ENCODE measurements at regions not wholly inside any gene's neighbourhood (a gene's known extent, or its start where the extent isn't known, plus 50 kb on each side); places are given as distances from the start of the nearest gene placed in this dataset.
A peak's percentile ranks its signal among the peaks of the same experiment; 100 is the strongest.
"Not testable (repeated sequence)": the region's sequence is repeated elsewhere in the genome, so short reads cannot be mapped to it uniquely, and the experiment has no call there.

DNA sequence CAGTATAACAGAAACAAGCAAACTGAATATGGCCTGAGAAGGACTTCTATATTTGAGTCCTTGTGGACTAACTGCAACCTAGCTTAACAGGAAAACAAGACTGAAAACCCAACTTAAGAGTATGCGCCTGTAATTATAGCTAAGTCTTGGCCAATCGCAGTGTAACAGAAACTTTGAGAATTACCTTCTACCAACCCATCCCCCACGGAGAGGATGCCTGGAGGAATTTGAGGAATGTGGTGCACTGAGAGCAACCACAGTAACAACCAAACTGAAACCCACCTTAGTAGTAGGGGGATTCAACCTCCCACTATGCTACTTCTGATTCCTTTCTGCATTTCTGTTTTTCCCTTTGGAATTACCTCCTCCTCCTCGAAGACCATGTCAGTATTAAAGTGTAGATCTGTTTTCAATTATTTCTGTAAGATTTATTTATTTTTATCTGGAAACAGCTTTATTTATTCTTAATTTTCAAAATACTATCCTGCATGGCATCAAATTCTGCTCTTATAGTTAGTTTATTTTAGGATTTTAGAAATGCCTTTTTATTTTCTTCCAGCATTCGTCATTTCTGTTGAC is 393.6 kb downstream of the KCNA4 start:
- no peak for DNase-seq (ENCODE audit: low read depth)

DNA sequence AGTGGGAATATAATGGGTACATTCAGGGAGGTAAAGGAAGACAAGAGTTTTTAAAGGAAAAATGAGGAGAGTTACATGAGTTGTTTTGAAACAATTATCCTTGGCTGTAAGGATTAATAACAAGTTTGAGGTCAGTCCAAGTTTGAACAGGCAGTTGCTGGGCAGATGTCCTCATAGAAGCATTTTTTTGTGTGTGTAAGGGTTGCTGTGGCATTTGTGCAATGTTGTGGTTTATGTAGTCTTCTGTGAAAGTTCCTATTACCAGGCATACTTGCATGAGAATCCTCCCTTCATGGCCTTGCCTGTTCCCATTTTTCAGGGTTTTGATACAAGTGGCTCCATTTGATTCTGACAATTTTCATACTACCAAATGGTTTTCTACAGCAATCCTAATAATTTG is 400.2 kb downstream of the KCNA4 start:
- DNase-seq (ENCODE audit: low read depth): no peak

DNA sequence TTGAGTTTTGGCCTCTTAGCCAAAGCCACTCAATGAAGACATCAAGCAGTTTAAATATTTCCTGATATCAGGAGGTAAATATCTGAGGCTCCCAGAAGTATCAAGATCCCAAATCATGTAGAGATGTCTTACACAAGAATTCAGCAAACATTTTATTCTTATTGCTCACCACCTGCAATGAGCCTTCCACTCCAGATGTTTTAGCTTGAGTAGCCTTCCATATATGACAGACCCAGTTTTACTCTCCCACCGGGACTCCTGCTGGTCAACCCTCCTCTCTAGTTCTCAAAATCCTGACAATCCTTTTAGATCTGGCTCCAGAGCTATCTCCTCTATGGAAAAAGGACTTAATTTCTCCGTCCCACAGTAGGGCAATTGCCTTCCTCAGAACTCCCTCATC is 404.4 kb downstream of the KCNA4 start:
- DNase-seq (ENCODE audit: low read depth): no peak

DNA sequence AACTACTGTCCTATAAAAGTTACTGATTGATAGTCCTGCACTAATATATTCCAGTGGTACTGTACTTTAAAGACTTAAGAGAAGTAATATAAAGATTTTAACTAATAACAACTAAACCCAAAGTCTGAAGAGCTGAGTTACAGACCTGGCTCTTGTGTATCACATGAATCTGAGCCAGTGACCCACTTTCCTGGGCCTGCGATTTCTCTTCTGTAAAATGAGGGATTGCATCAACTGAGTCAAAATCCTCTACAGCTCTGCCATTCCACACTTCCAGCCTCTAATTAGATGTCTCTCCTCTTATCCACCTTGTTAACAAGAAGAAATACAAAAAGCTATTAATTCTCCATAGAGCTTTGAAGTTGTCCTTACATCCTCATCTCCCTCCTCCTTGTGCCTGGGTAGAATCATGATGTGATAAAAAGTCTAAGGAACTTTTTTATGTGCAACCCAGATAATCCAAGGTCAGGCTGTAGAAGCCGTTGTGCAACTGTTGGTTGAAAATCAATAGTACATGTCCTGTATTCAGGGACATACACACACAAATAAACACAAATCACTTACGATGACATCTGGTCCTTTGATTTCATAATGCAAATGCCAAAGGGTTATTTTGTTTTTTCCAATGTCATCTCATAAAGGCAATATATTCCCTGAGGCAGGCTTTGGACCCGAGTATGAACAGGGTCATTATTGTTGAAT is 410.3 kb downstream of the KCNA4 start:
- no peak for DNase-seq (ENCODE audit: low read depth)

DNA sequence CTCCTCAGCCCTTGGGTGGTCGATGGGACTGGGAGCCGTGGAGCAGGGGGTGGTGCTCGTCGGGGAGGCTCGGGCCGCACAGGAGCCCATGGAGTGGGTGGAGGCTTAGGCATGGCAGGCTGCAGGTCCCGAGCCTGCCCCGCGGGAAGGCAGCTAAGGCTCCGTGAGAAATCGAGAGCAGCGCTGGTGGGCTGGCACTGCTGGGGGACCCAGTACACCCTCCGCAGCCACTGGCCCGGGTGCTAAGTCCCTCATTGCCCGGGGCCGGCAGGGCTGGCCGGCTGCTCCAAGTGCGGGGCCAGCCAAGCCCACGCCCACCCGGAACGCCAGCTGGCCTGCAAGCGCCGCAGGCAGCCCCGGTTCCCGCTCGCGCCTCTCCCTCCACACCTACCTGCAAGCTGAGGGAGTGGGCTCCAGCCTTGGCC is 416.7 kb downstream of the KCNA4 start:
- not testable (repeated sequence) for DNase-seq (ENCODE audit: low read depth)

DNA sequence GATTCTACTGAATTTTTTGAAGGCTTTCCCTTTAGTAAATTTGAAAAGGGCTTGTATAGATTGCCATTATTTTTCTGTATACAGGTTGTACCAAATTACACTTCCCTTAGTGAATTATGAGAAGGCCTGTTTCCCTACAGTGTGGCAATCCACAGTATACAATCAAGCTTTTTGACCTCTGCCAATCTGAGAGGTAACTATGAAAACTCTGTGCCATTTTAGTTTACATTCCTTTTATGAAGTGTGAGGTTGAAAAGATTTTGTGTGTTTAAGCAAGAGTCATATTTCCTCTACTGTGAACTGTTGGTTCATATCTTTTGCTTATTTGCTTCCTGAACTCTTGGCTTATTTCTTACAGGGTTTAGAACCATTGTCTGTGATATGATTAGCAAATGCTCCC is 432.5 kb downstream of the KCNA4 start:
- DNase-seq (ENCODE audit: low read depth): no peak

DNA sequence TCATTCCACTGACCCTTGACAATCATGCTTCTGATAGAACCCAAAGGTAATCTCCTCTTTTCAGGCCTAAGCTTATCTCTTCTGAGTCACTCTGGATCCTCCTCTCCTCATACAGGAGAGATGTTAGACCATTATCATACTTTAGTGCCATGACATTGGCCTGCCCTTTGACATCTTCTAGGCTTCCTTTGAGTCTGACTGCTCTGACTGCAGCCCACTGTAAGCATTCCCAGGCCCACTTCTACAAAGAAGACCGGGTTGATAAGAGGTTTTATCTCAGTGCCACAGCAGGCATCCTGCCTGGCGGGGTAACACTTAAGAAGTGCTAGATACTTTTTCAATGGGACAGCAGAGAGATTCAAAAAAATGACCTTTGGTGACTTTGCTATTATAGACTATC is 438.0 kb downstream of the KCNA4 start:
- DNase-seq (ENCODE audit: low read depth): no peak

DNA sequence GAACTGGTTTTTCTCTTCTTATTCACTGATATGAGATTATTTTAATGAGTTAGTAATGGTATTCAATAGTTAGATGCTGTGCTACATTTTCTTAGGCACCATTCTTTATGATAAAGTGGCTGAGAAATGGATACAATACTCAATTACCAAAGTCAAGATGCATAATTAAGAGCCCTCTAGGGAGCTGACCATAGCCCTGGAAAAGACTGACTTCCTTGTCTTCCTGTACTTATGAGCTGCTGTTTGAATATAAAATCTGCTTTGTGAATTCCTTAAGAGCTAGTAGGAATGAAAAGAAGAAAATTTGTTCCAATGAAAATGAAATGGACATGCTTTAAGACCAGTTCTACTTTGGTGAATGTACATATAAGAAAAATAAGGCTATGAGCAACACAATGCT is 452.3 kb downstream of the KCNA4 start:
- no peak for DNase-seq (ENCODE audit: low read depth)

DNA sequence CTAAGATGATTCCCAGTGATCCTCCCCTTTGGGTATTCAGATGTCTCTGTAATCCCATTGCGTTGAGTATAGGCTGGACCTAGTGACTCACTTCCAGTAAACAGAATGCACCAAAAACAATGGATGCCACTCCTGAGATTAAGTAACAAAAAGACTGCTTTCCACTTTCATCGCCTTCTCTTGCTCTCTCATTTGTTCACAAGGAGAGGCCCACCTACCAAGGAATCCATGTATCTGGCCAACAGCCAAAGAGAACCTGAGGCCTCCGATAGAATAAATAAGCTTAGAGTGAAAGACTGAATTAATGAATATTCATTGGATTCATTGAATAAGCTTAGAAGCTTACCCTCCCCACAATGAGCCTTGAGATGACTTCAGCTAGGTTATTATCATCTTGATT is 454.6 kb downstream of the KCNA4 start:
- DNase-seq (ENCODE audit: low read depth): no peak

DNA sequence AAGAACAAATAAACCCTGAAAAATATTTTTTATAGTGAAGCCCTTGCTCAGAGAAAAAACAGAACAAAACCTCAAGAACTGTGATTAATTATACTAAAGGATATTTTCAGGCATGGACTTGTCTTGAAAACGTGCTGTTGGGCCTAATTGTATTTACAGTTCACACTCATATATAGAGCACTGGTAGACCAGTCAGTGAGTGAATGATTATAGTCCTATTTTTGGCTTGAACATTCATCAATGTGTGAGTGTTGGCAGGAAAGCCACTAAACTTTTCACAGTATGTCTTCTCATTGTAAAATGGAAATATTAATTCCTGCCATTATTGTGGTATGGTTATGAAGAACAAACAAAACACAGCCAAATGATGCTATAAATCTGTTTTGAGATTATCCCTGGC is 462.8 kb downstream of the KCNA4 start:
- DNase-seq (ENCODE audit: low read depth): no peak

DNA sequence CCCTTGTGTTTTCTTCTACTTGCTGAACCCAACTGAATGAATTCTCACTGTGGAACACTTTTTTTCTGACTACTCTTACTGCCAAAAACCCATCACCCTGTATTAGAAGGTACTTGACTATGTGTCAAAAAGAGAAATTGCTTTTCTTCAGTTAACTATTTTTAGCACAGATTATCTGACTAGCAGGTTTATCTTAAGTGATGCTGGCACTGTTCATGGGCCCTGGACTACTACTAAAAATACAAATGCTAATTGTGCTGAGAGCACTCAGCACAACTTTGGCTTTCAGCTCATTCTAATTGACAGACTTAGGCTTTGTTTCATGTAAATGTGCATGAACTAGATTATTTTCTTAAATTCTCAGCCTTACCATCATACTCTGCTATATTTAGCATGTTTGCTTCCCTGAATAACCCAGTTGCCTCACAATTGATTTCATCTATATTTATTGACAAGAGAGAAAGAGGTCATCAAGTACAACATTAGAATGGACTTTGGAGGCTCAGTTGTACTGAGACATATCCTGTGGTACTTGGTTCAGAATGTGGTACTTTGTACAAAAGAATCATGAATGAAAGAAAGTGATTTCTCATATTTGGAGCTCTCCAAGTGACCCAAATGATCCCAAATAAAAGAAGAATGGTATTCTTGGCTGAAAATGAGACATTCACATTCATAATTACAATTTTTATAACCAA is 478.3 kb downstream of the KCNA4 start:
- DNase-seq (ENCODE audit: low read depth): no peak

DNA sequence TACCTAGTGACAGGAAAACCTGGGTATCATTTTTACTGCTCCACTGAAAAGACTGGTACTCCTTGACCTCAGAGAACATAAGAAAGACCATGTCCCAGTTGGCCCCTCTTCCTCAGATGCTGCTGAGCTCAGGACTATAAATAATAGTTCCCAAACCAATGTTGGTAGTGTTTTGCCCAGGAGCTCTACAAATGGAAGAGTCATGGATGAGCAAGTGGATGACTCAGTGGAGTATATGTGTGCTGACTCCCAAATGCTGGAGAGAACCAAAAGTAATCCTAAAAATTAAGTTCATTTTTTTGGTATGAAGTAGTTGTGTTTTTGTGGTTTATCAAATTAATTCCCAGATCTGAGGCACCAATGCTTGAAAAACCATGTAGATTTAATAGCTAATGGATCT is 482.0 kb downstream of the KCNA4 start:
- DNase-seq (ENCODE audit: low read depth): peak; percentile 35

DNA sequence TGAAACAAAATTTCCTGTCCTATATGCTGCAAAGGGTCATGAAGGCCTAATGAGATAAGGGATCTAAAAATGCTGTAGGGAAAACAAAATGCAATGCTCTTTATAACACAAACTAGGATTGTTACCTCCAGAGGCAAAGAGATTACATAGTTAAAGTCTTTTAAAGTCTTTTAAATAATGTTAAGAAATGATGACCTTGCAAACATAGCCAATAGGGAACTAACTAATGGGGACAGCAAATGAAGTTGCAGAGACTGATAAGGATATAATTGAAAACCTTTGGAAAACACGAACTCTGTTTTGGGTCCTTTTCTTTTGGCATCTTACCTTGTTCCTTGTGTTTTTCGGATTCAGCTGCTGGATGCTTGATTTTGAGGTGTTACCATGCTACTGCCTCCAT is 485.9 kb downstream of the KCNA4 start:
- no peak for DNase-seq (ENCODE audit: low read depth)

DNA sequence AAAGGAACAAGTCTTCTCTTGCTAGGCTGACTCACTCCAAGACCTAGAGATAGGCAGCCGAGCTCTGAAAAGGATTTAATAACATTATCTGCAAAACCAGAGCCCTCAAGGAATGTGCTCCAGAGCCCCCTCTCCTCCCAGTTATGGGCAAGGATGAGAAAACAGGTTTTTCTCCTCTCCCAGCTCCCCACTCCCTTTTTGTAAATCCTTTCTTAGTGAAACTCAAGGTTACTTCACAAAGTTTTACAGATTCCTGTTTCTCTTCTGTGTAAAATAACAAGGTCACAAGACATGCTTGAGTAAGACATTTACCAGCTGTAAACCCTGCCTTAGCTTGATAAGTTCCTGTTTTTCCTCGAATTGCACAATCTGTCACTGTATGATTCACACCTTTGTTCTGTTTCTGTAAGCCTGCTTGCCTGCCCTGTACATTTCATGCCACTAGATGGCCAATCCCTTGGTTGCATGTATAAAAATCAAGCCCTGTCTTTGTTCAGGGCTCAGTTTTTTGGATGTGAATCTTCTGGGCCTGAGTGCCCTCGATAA is 489.4 kb downstream of the KCNA4 start:
- DNase-seq (ENCODE audit: low read depth): peak; percentile 80

DNA sequence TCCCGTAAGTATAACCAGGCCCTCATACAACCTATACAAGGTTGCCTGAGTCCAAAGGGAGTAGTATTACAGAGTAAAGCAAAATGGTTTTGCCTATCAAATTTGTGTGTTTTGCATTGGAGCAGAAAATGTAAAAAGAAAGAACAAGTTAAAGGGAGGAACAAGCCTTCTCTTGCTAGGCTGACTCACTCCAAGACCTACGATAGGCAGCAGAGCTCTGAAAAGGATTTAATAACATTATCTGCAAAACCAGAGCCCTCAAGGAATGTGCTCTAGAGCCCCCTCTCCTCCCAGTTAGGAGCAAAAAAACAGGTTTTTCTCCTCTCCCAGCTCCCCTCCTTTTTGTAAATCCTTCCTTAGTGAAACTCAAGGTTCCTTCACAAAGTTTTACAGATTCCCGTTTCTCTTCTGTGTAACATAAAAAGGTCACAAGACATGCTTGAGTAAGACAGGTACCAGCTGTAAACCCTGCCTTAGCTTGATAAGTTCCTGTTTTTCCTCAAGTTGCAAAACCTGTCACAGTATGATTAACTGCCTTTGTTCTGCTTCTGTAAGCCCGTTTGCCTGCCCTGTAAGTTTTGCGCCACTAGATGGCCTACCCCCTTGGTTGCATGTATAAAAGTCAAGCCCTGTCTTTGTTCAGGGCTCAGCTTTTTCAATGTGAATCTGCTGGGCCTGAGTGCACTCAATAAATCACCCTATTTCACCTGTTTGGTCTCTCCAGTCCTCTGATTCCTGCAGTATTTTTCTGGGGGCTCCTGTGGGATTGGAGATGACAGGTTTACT is 498.2 kb downstream of the KCNA4 start:
- no peak for DNase-seq (ENCODE audit: low read depth)

DNA sequence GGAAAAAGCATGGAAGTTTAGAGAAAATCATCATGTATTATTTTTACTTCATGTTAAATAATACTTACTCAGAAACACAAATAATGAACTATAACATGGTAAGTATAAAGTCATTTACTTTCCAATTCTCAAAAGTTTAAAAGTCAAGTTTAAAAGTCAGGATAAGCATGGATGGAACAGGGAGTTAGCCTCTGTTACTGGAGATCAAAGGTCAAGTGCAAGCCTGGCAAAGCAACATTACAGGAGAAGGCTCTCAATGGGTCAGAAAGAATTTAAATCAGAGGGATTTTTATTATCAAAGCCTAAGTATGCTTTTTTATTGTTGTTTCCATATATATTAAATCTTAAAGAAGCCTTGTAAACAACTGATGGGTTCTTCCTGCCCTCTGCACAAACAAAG is 505.4 kb downstream of the KCNA4 start:
- no peak for DNase-seq (ENCODE audit: low read depth)

DNA sequence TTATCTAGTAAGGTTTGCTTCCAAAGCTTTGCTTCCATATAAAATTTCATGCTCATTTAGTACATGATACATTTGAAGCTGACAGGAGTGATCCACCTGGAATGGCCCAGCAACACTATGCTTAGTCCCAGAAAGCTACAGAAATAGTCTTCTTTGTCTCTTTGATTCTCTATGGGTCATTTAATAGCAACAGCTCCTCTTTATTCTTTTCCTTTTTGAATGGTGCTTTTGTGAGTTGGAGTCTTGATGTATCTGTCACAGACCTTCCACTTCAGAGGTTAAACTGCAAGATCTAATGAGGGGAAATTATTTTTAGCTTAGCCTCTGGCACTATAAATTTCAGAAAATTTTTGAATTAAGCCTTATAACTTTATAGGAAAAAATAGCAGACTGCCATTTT is 509.5 kb downstream of the KCNA4 start:
- DNase-seq (ENCODE audit: low read depth): no peak

DNA sequence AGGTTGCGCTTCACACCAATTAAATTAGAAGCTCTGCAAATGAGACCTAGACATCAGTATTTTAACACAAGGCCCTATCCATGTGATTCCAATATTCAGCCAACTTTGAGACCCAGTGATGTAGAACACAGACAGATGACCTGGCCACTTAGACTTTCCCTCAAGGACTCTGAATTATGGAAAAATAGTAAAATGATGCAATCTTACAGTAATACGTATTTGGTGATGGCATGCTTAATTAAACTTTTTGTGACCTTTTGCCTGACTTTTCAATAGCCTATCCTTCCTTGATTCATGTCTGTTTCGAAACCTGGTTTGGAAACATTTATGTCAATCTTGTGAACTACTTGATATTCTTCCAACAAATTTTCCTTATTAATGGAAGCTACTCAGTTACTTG is 521.2 kb downstream of the KCNA4 start:
- DNase-seq (ENCODE audit: low read depth): no peak

DNA sequence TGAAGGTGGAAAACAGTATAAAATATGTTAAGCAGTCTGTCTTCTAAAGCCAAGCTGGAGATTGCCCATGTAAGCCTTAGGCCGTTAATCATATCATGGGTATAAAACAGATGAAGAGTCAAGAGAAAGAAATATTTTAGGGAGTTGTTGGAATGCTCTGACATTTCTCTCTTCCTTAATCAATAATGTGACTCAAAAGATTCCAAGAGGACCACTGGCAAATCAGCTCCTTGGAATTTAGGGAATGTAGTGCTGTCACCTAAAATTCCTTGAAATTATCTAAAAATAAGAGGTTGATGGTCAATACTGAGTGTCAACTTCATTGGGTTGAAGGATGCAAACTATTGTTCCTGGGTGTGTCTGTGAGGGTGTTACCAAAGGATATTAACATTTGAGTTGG is 525.9 kb downstream of the KCNA4 start:
- DNase-seq (ENCODE audit: low read depth): peak; percentile 61

DNA sequence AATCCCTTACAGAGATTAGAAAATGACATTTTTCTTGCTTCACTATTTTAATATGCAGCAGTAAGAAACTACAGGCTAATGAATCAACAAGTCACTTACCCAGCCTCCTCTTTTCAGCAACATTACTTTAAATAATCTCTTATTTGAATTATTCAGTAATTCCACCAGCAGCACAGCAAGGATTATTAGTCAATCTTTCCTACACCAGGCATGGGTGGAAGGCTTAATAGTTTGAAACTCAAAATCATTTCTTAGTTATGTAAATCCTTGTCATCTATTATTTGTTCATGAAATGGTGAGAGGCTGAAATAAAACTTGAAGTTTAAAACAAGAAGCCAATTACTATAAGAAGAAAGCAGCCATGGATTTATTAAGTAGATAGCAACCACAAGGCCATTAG is 530.5 kb downstream of the KCNA4 start:
- no peak for DNase-seq (ENCODE audit: low read depth)

DNA sequence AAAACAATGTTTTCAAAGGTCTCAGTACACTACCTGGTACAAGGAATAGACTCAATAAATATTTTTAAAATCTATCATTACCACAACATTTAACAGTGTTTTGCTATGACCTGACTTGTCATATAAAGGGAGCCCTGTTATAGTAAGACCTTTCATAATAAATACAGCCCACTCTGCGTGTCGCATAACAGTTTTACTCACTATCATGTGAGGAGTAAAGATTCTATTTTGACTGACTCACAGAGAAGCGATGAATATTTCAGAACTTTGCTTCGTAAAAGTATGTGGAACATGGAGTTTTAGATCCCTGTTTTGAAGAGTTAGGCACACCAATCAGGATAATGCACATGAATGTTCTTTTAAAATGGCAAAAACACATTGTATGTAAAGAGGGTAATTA is 531.2 kb downstream of the KCNA4 start:
- DNase-seq (ENCODE audit: low read depth): no peak

DNA sequence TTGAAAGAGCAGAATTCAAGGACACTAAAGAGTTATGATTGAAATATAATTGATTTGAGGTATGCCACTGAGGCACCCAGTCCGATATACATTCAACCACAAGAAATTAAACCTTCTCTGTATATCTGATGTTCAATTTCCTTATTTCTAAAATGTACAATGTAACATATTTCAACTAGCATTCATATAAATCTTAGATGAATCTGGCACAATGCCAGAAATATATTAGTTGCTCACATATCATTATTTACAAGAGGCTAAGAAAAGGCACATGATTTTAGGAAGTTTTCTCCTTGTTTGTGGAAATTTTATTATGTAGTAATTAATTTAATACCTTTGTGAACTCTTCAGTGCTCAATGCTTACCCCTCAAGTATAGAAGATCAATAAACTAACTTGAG is 532.3 kb downstream of the KCNA4 start:
- DNase-seq (ENCODE audit: low read depth): no peak

DNA sequence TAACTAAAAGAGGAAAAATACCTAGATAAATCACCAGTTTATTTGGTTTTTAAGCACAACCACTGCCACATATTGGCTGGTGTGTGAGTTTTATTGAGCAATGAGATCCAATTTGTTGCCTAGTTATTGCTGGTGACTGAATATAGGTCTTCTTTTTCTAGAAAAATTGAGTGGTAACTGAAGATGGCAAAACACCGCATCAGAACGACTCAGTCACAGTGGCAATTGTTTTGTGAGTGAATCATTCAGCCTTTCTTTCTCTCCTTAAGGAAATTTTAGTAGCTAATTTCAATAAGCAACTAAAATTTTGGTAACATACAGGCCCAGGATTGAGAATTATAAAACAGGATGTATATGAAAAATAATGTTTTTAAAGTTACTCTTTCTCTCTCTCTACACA is 533.0 kb downstream of the KCNA4 start:
- DNase-seq (ENCODE audit: low read depth): peak; percentile 33

All from HS-5 (cell line).